ENCODE measurements at regions not wholly inside any gene's neighbourhood (a gene's known extent, or its start where the extent isn't known, plus 50 kb on each side); places are given as distances from the start of the nearest gene placed in this dataset.

- H3K9me3 ChIP-seq (ENCODE audit: control insufficient read depth in 1 of 2, insufficient read depth in 1 of 2, low read depth in 1 of 2, low read length in 2 of 2): no peaks in the 10 kb centered on the region
- BruUV-seq (replicated peaks): no TSS peak
- no peak for TF ChIP-seq ATF3 (IDR thresholded peaks at IDR 0.05)
- no peak for TF ChIP-seq SIN3A (IDR thresholded peaks at IDR 0.05; ENCODE audit: low read depth)
- TF ChIP-seq EZH2phosphoT487 (IDR thresholded peaks at IDR 0.05; ENCODE audit: borderline replicate concordance): no peak
- no peak for TF ChIP-seq CTCF (IDR thresholded peaks at IDR 0.05 in 2 of 3, conservative IDR thresholded peaks at IDR 0.05 in 1 of 3; ENCODE audit: borderline replicate concordance in 1 of 3, insufficient read depth in 1 of 3, low read depth in 2 of 3, low read length in 2 of 3)
- TF ChIP-seq ZFX (IDR thresholded peaks at IDR 0.05): no peak
- TF ChIP-seq ZNF274 (IDR thresholded peaks at IDR 0.05; ENCODE audit: low read depth, low read length): no peak
- no peak for TF ChIP-seq FOSL1 (IDR thresholded peaks at IDR 0.05; ENCODE audit: low read depth)
- no peak for TF ChIP-seq POLR2AphosphoS5 (IDR thresholded peaks at IDR 0.05; ENCODE audit: low read depth, low read length)
- no peak for TF ChIP-seq ZBTB33 (IDR thresholded peaks at IDR 0.05; ENCODE audit: extremely low read depth, insufficient replicate concordance, low read length)
- TF ChIP-seq JUND (IDR thresholded peaks at IDR 0.05): no peak
- TF ChIP-seq CEBPB (IDR thresholded peaks at IDR 0.05; ENCODE audit: low read depth): no peak
- TF ChIP-seq REST (IDR thresholded peaks at IDR 0.05; ENCODE audit: low read depth): no peak
- no peak for TF ChIP-seq YY1 (IDR thresholded peaks at IDR 0.05; ENCODE audit: extremely low read depth, insufficient replicate concordance, low read depth, low read length)
- no peak for TF ChIP-seq ELF1 (IDR thresholded peaks at IDR 0.05; ENCODE audit: borderline replicate concordance, low read depth)
- no peak for TF ChIP-seq SRF (IDR thresholded peaks at IDR 0.05; ENCODE audit: low read depth)
- no peak for TF ChIP-seq EZH2 (IDR thresholded peaks at IDR 0.05)
- no peak for TF ChIP-seq SP1 (IDR thresholded peaks at IDR 0.05; ENCODE audit: low read depth)
- no peak for TF ChIP-seq MAX (IDR thresholded peaks at IDR 0.05)
- no peak for TF ChIP-seq CBX3 (IDR thresholded peaks at IDR 0.05; ENCODE audit: low read depth)
- no peak for TF ChIP-seq RAD21 (IDR thresholded peaks at IDR 0.05; ENCODE audit: low read depth)
- CTCF ChIA-PET: no interaction called here
- H3K4me1 ChIP-seq (ENCODE audit: control insufficient read depth in 1 of 2, insufficient read depth in 2 of 2, low read length in 2 of 2): peaks cover under 1 to 7% of the 10 kb centered on the region in 2 experiments; a peak in 3 of 4 replicates
- intact Hi-C loops (cut with micrococcal nuclease): no loop called here
- H3K36me3 ChIP-seq (ENCODE audit: control insufficient read depth in 1 of 2, insufficient read depth in 2 of 2, low read length in 2 of 2): no peaks in the 10 kb centered on the region
- POLR2A ChIA-PET: no interaction called here
- H3K27me3 ChIP-seq (ENCODE audit: insufficient read depth, low read length): 0 out of 2 replicates have a peak, but pooled peaks cover 24% of the 10 kb centered on the region
- no peak overlapping the region for H2AFZ ChIP-seq (ENCODE audit: low read depth, low read length, poor library complexity, severe bottlenecking)
- no peak overlapping the region for H3K4me3 ChIP-seq (replicated peaks in 1 of 2; ENCODE audit: low read depth in 1 of 2, low read length in 2 of 2)
- H3K27ac ChIP-seq (ENCODE audit: low read depth, low read length): no peak overlapping the region
- no peaks in the 10 kb centered on the region for H3K9me2 ChIP-seq (ENCODE audit: insufficient read depth)
- RAD21 ChIA-PET (ENCODE audit: low non-redundant PET in 1 of 2, low total read pairs in 2 of 2, uncharacterized antibody in 2 of 2, unreplicated experiment in 2 of 2): no interaction called here
- no peaks in the 10 kb centered on the region for H3K79me2 ChIP-seq (ENCODE audit: insufficient read depth, low read length)
- H3K9ac ChIP-seq (ENCODE audit: low read length): no peak overlapping the region
- H4K20me1 ChIP-seq (ENCODE audit: insufficient read depth): no peaks in the 10 kb centered on the region
- DNase-seq (ENCODE audit: low read depth, low spot score): no peak
- no peak for ATAC-seq
- no peak overlapping the region for H3K4me2 ChIP-seq (ENCODE audit: low read length)
Measured at GRCh38 chr7:32158076-32158475, 87.9 kb upstream of the PDE1C start.

Measured in HCT116 (cell line).